HG03571 (cell line): ENCODE measurements at regions not wholly inside any gene's neighbourhood (a gene's known extent, or its start where the extent isn't known, plus 50 kb on each side); places are given as distances from the start of the nearest gene placed in this dataset.

Source experiments
- ATAC-seq: cut with Tn5 transposase; IDR thresholded peaks from one replicate; pipeline ENCODE4 v1.9.1; 2021; ENCODE audit not compliant: unreplicated experiment

GRCh38 chr18:61949946-61950345 is 57.1 kb upstream of the RNF152 start:
- ATAC-seq = no peak

DNA sequence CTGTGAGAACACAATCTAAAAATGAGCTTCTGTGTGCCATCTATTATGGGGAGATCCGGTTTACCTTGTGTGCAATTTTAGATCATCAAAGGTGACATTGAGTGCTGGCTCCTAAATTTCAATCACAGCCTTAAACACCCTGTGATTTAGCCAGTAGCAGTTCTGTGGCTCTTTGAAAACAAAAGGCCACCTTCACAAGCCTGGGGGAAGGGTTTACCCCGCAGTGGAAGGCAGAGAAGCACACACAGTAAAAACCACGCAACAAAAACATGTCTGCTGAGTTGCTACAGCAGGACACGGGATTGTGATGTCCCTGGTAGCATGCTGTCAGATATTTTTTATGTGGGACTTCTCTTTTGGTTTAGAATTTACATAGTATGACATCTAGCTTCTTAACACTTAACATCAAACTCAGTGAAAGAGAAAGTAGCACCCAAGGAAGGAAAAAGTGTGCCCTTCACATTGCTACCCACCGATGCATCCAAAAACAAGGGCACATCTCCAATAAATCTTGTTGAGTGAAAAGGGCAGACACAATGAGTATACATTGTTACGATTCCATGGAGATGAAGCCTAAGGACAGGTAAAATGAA is 56.1 kb upstream of the RNF152 start:
- no peak for ATAC-seq

DNA sequence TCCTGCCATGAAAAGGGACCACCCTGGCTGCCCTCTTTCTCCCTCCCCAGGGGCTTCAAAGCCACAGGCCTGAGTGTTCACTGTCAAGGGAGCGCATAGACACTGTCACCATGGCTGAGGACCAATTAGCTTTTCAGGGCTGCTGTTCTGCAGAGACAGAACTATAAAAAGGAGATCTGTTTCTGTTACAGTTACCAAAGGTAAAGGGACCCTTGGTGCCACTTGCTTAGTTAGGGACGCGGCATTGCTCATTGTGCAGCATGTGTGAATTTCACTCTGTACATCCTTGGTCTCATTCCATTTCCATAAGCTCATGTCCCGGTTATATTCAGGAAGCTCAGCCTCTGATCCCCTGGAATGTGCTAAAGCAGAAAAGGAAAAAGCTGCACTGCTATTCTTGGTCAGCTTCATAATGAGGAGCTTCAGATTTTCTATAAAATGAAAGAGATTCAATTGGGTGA is 55.5 kb upstream of the RNF152 start:
- ATAC-seq = no peak

DNA sequence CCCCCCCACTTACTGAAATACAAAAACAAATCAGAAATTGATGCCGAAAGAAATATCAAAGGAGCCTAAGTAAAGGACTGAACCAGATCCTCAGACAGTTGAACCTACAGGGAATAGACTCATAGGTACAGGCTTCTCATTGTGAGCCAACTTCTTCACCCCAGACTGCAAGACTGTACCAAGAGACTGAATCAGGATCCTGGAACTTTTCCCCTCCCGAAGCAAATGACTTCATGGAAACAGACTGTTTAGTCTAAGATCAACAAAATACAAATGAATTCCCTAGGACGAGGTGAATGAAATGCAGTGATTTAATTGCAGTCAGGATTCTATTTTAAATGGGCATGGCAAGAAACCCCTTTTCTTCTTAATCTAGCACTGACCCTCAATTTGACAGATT is 53.6 kb upstream of the RNF152 start:
- no peak for ATAC-seq

DNA sequence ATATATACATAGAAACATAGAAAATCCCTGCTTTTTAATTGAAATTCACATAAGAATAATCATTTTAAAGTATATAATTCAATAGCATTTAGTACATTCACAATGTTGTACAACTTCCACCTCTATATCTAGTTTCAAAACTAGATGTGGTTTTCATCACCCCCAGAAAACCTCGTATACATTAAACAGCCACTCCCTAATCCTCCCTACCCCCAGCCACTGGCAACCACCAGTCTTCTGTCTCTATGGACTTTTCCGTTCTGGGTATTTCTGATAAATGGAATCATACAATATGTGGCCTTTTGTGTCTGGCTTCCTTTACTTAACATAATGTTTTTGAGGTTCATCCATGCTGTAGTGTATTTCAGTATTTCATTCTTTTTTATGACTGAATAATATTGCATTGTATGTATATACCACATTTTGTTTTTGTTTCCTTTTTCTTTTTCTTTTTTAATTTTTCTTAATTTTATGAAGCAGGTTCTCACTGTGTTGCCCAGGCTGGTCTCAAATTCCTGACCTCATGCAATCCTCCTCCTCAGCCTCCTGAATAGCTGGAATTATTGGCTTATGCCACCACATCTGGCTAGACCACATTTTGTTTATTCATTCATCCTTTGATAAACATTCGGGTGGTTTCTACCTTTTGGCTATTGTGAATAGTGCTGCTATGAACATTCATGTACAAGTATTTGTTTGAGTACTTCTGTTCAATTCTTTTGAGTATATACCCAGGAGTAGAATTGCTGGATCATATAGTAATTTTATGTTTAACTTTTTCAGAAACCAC is 50.6 kb upstream of the RNF152 start:
- no peak for ATAC-seq
